ENCODE measurements at regions not wholly inside any gene's neighbourhood (a gene's known extent, or its start where the extent isn't known, plus 50 kb on each side); places are given as distances from the start of the nearest gene placed in this dataset.

GRCh38 chr2:12968399-12968798, 251.7 kb downstream of the TRIB2 start:
- no peaks in the 10 kb centered on the region for H3K27me3 ChIP-seq
- TF ChIP-seq CTCF (IDR thresholded peaks at IDR 0.05) (no peak), POLR2A (IDR thresholded peaks at IDR 0.05) (no peak)
- intact Hi-C loops (cut with DNase I; ENCODE audit: low total_unique reads) = no loop called here
- DNase-seq = no peak
- WGBS, 2 donors = 92 to 98% methylated on average over 3 of the region's 3 CpGs
- H3K27ac ChIP-seq = no peak overlapping the region
- no peaks in the 10 kb centered on the region for H3K36me3 ChIP-seq (ENCODE audit: low read depth, missing control alignments)
- no peaks in the 10 kb centered on the region for H3K4me1 ChIP-seq
- H3K4me3 ChIP-seq = no peak overlapping the region
- H3K9me3 ChIP-seq = no peaks in the 10 kb centered on the region

DNA sequence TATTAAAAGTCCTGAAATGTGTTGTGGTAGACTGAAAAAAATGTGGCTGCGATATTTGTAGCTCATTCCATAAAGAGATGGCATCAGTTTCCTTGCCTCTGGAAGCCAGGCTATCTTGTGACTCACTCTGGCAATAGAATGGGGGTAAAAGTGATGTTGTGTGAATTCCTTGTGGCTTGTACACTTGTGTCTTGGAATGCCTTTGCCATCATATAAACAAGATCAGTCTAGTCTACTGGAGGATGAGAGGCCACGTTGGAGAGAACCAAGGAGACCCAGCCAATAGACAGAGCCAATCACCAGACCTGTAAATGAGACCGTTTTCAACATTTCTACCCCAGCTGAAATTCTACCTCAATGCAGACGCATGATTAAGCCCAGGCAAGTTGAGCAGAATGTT, 254.1 kb downstream of the TRIB2 start:
- Histone ChIP-seq H3K4me3 (no peak overlapping the region), H3K4me1 (no peaks in the 10 kb centered on the region), H3K27ac (no peak overlapping the region), H3K9me3 (no peaks in the 10 kb centered on the region), H3K27me3 (no peaks in the 10 kb centered on the region), H3K36me3 (ENCODE audit: low read depth, missing control alignments) (no peaks in the 10 kb centered on the region)
- intact Hi-C loops (cut with DNase I; ENCODE audit: low total_unique reads) = no loop called here
- 88 to 94% methylated on average over 4 of the region's 4 CpGs for WGBS, 2 donors
- TF ChIP-seq POLR2A (IDR thresholded peaks at IDR 0.05) (no peak), CTCF (IDR thresholded peaks at IDR 0.05) (no peak)
- DNase-seq = no peak

- no peaks in the 10 kb centered on the region for H3K4me1 ChIP-seq
- H3K4me3 ChIP-seq = no peak overlapping the region
- intact Hi-C loops (cut with DNase I; ENCODE audit: low total_unique reads) = no loop called here
- TF ChIP-seq POLR2A (IDR thresholded peaks at IDR 0.05) (no peak), CTCF (IDR thresholded peaks at IDR 0.05) (no peak)
- no peak for DNase-seq
- WGBS, 2 donors = 93 to 94% methylated on average over 4 of the region's 4 CpGs
- H3K9me3 ChIP-seq = no peaks in the 10 kb centered on the region
- H3K27ac ChIP-seq = no peak overlapping the region
- no peaks in the 10 kb centered on the region for H3K27me3 ChIP-seq
- H3K36me3 ChIP-seq (ENCODE audit: low read depth, missing control alignments) = no peaks in the 10 kb centered on the region
These were observed 255.0 kb downstream of the TRIB2 start for GRCh38 chr2:12971581-12972365.

GRCh38 chr2:12978066-12978835, 261.5 kb downstream of the TRIB2 start:
- Histone ChIP-seq H3K27ac (no peak overlapping the region), H3K27me3 (no peaks in the 10 kb centered on the region), H3K36me3 (ENCODE audit: low read depth, missing control alignments) (no peaks in the 10 kb centered on the region), H3K4me1 (no peaks in the 10 kb centered on the region), H3K4me3 (no peak overlapping the region), H3K9me3 (no peaks in the 10 kb centered on the region)
- DNase-seq = no peak
- TF ChIP-seq POLR2A (IDR thresholded peaks at IDR 0.05) (no peak), CTCF (IDR thresholded peaks at IDR 0.05) (no peak)
- intact Hi-C loops (cut with DNase I; ENCODE audit: low total_unique reads) = no loop called here
- 66 to 73% methylated on average over 4 of the region's 4 CpGs for WGBS, 2 donors

Data from testis (tissue), 2 donors.